C4-2B (cell line): ENCODE measurements at regions not wholly inside any gene's neighbourhood (a gene's known extent, or its start where the extent isn't known, plus 50 kb on each side); places are given as distances from the start of the nearest gene placed in this dataset.
A peak's percentile ranks its signal among the peaks of the same experiment; 100 is the strongest.

ENCODE experiments used
- H3K27ac ChIP-seq: fragments of 450-650 bp; 2 replicates; pipeline ENCODE4 v1.5.1; 2017
- CTCF ChIP-seq: fragments of 450-650 bp; conservative IDR thresholded peaks from 2 replicates; pipeline ENCODE4 v1.5.1; 2017; ENCODE audit warnings: mild to moderate bottlenecking
- ZFX ChIP-seq: fragments of 450-650 bp; IDR thresholded peaks from 2 replicates; pipeline ENCODE4 v1.6.1; 2017

GRCh38 chr3:148629006-148629405, 68.7 kb upstream of the AGTR1 start:
- H3K27ac ChIP-seq = no peak overlapping the region
- TF ChIP-seq CTCF (no peak), ZFX (no peak)

GRCh38 chr3:148631124-148631903, 66.4 kb upstream of the AGTR1 start:
- H3K27ac ChIP-seq = peak overlapping the region; percentile 4
- TF ChIP-seq CTCF (peak; percentile 35), ZFX (no peak)

DNA sequence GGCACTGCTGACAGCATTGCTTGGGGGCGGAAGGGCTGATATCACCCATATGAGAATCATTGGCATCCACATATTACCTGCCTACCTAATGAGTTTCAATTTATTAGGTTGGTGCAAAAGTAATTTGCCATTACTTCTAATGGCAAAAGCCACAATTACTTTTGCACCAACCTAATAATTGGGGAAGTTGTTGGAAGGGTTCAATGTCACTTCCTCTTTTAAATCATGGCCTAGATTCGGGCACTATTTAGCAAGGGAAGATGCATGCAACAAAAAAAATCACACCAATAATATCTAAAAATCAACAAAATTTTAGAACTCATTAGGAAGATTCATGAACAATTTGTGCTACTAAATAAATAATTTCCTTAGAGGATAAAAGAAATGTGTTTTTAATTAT, 56.0 kb upstream of the AGTR1 start:
- no peak for TF ChIP-seq CTCF
- TF ChIP-seq ZFX = no peak
- no peak overlapping the region for H3K27ac ChIP-seq

DNA sequence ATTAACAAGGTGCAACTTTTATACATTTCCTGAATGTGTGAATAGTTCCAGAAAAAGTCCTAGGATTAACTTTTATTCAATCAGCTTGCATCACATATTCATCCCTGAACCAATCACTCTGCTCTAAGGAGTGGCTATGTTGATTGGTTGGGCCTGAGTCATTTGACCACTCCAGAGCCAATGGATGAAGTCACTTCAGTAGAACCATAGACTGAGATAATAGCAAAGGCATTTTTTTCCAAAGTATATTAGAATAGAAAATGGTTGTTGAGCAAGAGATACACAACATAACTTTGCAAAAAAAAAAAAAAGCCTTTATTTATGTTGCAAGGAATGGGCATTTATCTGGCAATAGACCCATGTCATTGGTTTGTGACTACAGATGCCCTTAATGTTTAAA, 55.5 kb upstream of the AGTR1 start:
- TF ChIP-seq ZFX (no peak), CTCF (no peak)
- no peak overlapping the region for H3K27ac ChIP-seq

- H3K27ac ChIP-seq = no peak overlapping the region
- no peak for TF ChIP-seq CTCF
- TF ChIP-seq ZFX = no peak
These were observed 55.1 kb upstream of the AGTR1 start for GRCh38 chr3:148642616-148643015.

DNA sequence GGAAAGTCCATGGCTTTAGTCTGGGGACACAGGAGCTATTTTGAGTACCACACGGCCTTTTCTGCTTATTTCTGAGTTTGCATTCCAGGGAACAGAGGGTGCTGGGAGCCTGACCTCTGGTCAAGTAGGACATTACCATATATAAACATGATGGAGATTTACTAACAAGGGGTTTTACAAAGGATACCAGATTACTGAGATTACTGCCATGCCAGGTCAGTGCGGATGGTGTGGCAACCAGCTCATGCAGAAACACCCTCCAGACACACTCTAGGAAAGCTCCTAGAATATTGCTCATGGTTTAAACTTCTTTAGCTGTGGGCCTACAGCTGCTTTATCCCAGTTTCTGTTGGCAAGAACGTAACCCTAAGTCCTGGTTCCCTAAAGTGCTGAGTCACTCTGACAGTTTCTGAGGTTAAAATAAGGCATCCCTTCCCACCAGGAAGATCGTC, 54.3 kb upstream of the AGTR1 start:
- TF ChIP-seq ZFX = no peak
- no peak for TF ChIP-seq CTCF
- H3K27ac ChIP-seq = no peak overlapping the region; the same call in 1 of the 2 replicates

DNA sequence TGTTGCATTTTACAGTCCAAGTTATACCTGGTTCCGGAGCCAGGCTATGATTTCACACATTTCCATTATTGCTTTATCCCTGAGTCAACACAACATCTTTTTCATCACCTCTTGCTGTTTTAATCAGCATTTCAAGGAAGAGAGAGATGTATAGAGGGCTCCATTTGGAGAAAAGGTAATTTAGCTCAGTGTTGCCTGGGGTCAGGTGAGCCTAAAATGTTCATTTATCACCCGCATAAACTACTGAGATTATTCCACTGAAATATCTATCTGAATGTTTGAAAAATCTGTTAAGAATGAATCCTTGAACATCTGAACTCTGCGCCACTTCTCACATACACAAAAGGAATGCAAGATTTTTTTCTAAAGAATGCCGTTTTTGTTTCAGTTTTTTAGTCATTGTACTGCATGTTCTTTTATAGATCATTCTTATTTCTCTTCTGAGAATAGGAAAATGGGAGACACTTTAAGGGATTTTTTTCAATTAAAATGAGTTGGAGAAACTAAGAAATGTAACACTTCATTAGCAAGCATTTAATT, 51.5 kb upstream of the AGTR1 start:
- H3K27ac ChIP-seq = no peak overlapping the region
- TF ChIP-seq CTCF (no peak), ZFX (no peak)
